GM12878 (cell line): ENCODE measurements at regions not wholly inside any gene's neighbourhood (a gene's known extent, or its start where the extent isn't known, plus 50 kb on each side); places are given as distances from the start of the nearest gene placed in this dataset.

ENCODE experiments used
- ATAC-seq: fragments of 200-7000 bp; cut with Tn5 transposase; 3 replicates; pipeline ENCODE4 v1.9.1; 2020; ENCODE audit warnings: mild to moderate bottlenecking, moderate library complexity
- BruUV-seq: library from RNA; stranded (reverse); fragments of 400-500 nt; replicated peaks from 2 replicates; lab custom pipeline; 2021; lab: Mats Ljungman, UMichigan
- CTCF ChIA-PET: fragments of 300-600 bp; sonication (Branson Sonifier 250); formaldehyde crosslinking; extraction: SDS; loops from one replicate; lab custom pipeline; 2021; ENCODE audit warnings: inconsistent platforms; lab: Yijun Ruan, JAX
- POLR2A ChIA-PET: fragments of 350-600 bp; formaldehyde crosslinking; extraction: SDS; loops from one replicate; lab custom pipeline; 2021; ENCODE audit warnings: inconsistent platforms; lab: Charles Lee
- RAD21 ChIA-PET: fragments of 300-600 bp; sonication (Branson Sonifier 250); formaldehyde crosslinking; loops from one replicate; lab custom pipeline; 2023; ENCODE audit warnings: antibody characterized with exemption; ENCODE audit not compliant: unreplicated experiment; lab: Charles Lee
- SMC1A ChIA-PET: fragments of 300-600 bp; sonication (Branson Sonifier 250); formaldehyde crosslinking; loops from one replicate; lab custom pipeline; 2023; ENCODE audit not compliant: unreplicated experiment, uncharacterized antibody; lab: Charles Lee
- DNase-seq: peaks from one replicate; pipeline ENCODE4 v3.0.0-alpha.2; 2011; ENCODE audit warnings: low read depth, low spot score
- FAIRE-seq: peaks from 3 replicates; lab custom pipeline; 2011; peaks lifted over from hg19 to GRCh38; lab: Jason Lieb, UNC
- H2AFZ ChIP-seq: 2 replicates; pipeline ENCODE4 v1.6.0; 2011; ENCODE audit warnings: low read depth, low read length, control low read depth; ENCODE audit not compliant: control insufficient read depth
- H3K27ac ChIP-seq: 2 replicates; pipeline ENCODE4 v1.5.1; 2011; ENCODE audit warnings: control low read depth; ENCODE audit not compliant: control insufficient read depth, insufficient read depth
- H3K27me3 ChIP-seq, 2 experiments: replicated peaks in 1 of 2; 2 replicates each; pipeline versions ENCODE4 v1.6.0 to v1.6.1; 2011; ENCODE audit warnings: low read length in 1 of 2; ENCODE audit not compliant: control insufficient read depth in 2 of 2, insufficient read depth in 2 of 2
- H3K36me3 ChIP-seq, 2 experiments: 2 replicates each; pipeline ENCODE4 v1.5.1; 2011; ENCODE audit warnings: low read length in 1 of 2; ENCODE audit not compliant: control insufficient read depth in 2 of 2, insufficient read depth in 2 of 2
- H3K4me1 ChIP-seq: 2 replicates; pipeline ENCODE4 v1.6.1; 2011; ENCODE audit warnings: mild to moderate bottlenecking, low read length, moderate library complexity, mixed read lengths; ENCODE audit not compliant: control insufficient read depth, insufficient read depth
- H3K4me2 ChIP-seq: 2 replicates; pipeline ENCODE4 v1.6.0; 2011; ENCODE audit warnings: control low read depth; ENCODE audit not compliant: control insufficient read depth, insufficient read depth
- H3K4me3 ChIP-seq: fragments of 200-600 bp; sonication (generic); 2 replicates; pipeline ENCODE4 v1.5.1; 2016
- H3K79me2 ChIP-seq: 2 replicates; pipeline ENCODE4 v1.6.0; 2011; ENCODE audit warnings: low read length; ENCODE audit not compliant: control insufficient read depth, insufficient read depth
- H3K9ac ChIP-seq: 2 replicates; pipeline ENCODE4 v1.8.0; 2011; ENCODE audit warnings: low read length, control low read depth, mixed read lengths; ENCODE audit not compliant: control insufficient read depth, insufficient read depth
- H3K9me3 ChIP-seq: replicated peaks from 3 replicates; pipeline ENCODE4 v1.5.1; 2011; ENCODE audit warnings: mild to moderate bottlenecking, low read length; ENCODE audit not compliant: control insufficient read depth, insufficient read depth
- H4K20me1 ChIP-seq: 2 replicates; pipeline ENCODE4 v1.6.0; 2011; ENCODE audit not compliant: control insufficient read depth, insufficient read depth
- CBX3 ChIP-seq: fragments of 200-600 bp; sonication (generic); IDR thresholded peaks from 2 replicates; pipeline ENCODE4 v1.6.1; 2016; ENCODE audit warnings: low read depth, borderline replicate concordance
- EZH2 ChIP-seq: IDR thresholded peaks from 2 replicates; pipeline ENCODE4 v1.6.1; 2012; ENCODE audit warnings: low read depth, mild to moderate bottlenecking, control low read depth, inconsistent platforms, low read length, borderline replicate concordance; ENCODE audit not compliant: control insufficient read depth
- GATAD2B ChIP-seq: fragments of 450-650 bp; conservative IDR thresholded peaks from 2 replicates; pipeline ENCODE4 v1.6.1; 2017; ENCODE audit warnings: low read depth, mild to moderate bottlenecking, moderate library complexity
- IKZF2 ChIP-seq, 2 experiments: fragments of 450-650 bp; IDR thresholded peaks; 2 replicates each; pipeline ENCODE4 v1.6.1; 2017; ENCODE audit warnings: mild to moderate bottlenecking in 2 of 2, moderate library complexity in 2 of 2
- JUNB ChIP-seq: IDR thresholded peaks from 2 replicates; pipeline ENCODE4 v1.6.1; 2016; ENCODE audit warnings: antibody characterized with exemption, mild to moderate bottlenecking
- MEF2B ChIP-seq: fragments of 450-650 bp; IDR thresholded peaks from 2 replicates; pipeline ENCODE4 v1.6.1; 2018; ENCODE audit warnings: mild to moderate bottlenecking, moderate library complexity; ENCODE audit not compliant: partially characterized antibody, poor library complexity, severe bottlenecking
- POU2F2 ChIP-seq: IDR thresholded peaks from 3 replicates; pipeline ENCODE4 v1.6.1; 2011; ENCODE audit warnings: low read depth, mild to moderate bottlenecking, low read length, borderline replicate concordance
- RUNX3 ChIP-seq: IDR thresholded peaks from 2 replicates; pipeline ENCODE4 v1.6.1; 2012; ENCODE audit warnings: low read length, inconsistent platforms
- SMARCA5 ChIP-seq: fragments of 450-650 bp; IDR thresholded peaks from 2 replicates; pipeline ENCODE4 v1.6.1; 2017; ENCODE audit warnings: mild to moderate bottlenecking
- SMC3 ChIP-seq: IDR thresholded peaks from 2 replicates; pipeline ENCODE4 v1.6.1; 2011; ENCODE audit warnings: low read length, improper control_type of control experiment, borderline replicate concordance
- TCF3 ChIP-seq: IDR thresholded peaks from 2 replicates; pipeline ENCODE4 v1.6.1; 2012; ENCODE audit warnings: low read depth, mild to moderate bottlenecking, low read length, borderline replicate concordance; ENCODE audit not compliant: insufficient read depth
- WGBS: methylation state at CpG from one replicate; pipeline ENCODE4 v1.1.6; 2016; ENCODE audit warnings: low lambda C conversion rate; ENCODE audit not compliant: insufficient replicate concordance, insufficient coverage; ENCODE audit errors: missing lambda C conversion rate; 5-methylcytosine and 5-hydroxymethylcytosine counted together
- in situ Hi-C: fragments of 300-500 bp; cut with MboI; formaldehyde crosslinking; loops from 9 replicates; pipeline ENCODE4 v1.14.3; 2018; ENCODE audit warnings: mixed read lengths
- intact Hi-C: fragments of 100-400 bp; cut with micrococcal nuclease; formaldehyde crosslinking; loops from one replicate; pipeline ENCODE4 v1.14.2; 2022; ENCODE audit not compliant: unreplicated experiment
- TF ChIP-seq, protein P1 (sequence below): fragments of 450-650 bp; IDR thresholded peaks from 2 replicates; pipeline ENCODE4 v1.6.1; 2016; ENCODE audit warnings: mild to moderate bottlenecking
- TF ChIP-seq, protein P2 (sequence below): fragments of 450-650 bp; IDR thresholded peaks from 2 replicates; pipeline ENCODE4 v1.6.1; 2016; ENCODE audit warnings: mild to moderate bottlenecking

- Histone ChIP-seq H3K4me2 (no peak overlapping the region), H3K4me3 (no peak overlapping the region), H3K9me3 (no peaks in the 10 kb centered on the region; the same call in 2 of the 3 replicates), H3K9ac (no peak overlapping the region), H3K27me3 (no peaks in the 10 kb centered on the region), H3K79me2 (no peaks in the 10 kb centered on the region), H3K27ac (no peak overlapping the region), H4K20me1 (no peaks in the 10 kb centered on the region), H3K4me1 (no peaks in the 10 kb centered on the region), H2AFZ (no peak overlapping the region), H3K36me3 (no peaks in the 10 kb centered on the region)
- CTCF ChIA-PET: no interaction called here
- no peak for DNase-seq
- 5% methylated on average over 1 of the region's 1 CpG for WGBS
- RAD21 ChIA-PET: no interaction called here
- ATAC-seq: no peak
- SMC1A ChIA-PET: no interaction called here
- BruUV-seq: no TSS peak
- POLR2A ChIA-PET: no interaction called here
- in situ Hi-C loops (no loop called here), intact Hi-C loops (no loop called here)
- FAIRE-seq: no peak
- TF ChIP-seq EZH2: no peak
- no peak for TF ChIP-seq SMARCA5
- TF ChIP-seq, protein P1, sequence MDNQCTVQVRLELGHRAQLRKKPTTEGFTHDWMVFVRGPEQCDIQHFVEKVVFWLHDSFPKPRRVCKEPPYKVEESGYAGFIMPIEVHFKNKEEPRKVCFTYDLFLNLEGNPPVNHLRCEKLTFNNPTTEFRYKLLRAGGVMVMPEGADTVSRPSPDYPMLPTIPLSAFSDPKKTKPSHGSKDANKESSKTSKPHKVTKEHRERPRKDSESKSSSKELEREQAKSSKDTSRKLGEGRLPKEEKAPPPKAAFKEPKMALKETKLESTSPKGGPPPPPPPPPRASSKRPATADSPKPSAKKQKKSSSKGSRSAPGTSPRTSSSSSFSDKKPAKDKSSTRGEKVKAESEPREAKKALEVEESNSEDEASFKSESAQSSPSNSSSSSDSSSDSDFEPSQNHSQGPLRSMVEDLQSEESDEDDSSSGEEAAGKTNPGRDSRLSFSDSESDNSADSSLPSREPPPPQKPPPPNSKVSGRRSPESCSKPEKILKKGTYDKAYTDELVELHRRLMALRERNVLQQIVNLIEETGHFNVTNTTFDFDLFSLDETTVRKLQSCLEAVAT: no peak
Observed at GRCh38 chr13:36553491-36553890, 120.3 kb upstream of the SERTM1 start.

DNA sequence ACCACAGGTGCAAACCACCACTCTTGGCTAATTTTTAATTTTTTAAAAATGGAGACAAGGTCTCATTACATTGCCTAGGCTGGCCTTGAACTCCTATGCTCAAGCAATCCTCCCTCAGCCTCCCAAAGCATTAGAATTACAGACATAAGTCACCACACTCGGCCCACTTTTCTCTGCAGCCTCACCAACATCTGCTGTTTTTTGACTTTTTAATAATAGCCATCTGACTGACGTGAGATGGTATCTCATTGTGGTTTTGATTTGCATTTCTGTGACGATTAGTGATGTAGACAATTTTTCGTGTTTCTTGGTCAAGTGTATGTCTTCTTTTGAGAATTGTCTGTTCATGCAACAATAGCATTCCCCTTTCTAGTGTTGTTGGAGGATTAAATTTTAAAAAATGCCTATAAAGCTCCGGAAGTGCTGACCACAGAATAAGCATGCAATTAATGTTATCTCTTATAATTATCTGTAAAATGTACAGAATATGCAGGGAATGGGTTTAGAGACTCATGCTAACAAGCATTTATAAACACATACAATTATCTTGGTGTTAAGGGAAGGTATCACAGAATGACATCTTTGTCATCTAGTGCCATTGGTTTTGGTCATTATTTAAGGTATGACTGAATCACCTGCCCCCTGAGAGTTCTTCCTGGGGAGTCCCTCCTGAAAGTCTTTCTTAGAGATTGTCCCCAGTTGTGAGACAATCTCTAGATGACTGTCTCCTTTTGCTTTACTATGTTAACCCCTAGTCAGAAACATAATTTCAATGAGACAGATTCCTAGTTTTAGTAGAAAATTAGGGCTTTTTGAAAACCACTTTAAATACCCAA, 118.5 kb upstream of the SERTM1 start:
- Histone ChIP-seq H3K27me3 (no peaks in the 10 kb centered on the region), H3K9me3 (no peaks in the 10 kb centered on the region), H4K20me1 (no peaks in the 10 kb centered on the region), H3K9ac (no peak overlapping the region), H3K79me2 (no peaks in the 10 kb centered on the region), H3K36me3 (no peaks in the 10 kb centered on the region), H3K4me1 (no peaks in the 10 kb centered on the region), H3K4me3 (no peak overlapping the region), H2AFZ (no peak overlapping the region), H3K4me2 (no peak overlapping the region), H3K27ac (no peak overlapping the region)
- ATAC-seq: peak; percentile 68
- in situ Hi-C loops (no loop called here), intact Hi-C loops (no loop called here)
- DNase-seq: peak; percentile 1
- no TSS peak for BruUV-seq
- under 1% methylated on average over 5 of the region's 5 CpGs for WGBS
- no peak for TF ChIP-seq CBX3
- TF ChIP-seq IKZF2 (IDR thresholded peaks at IDR 0.05): no peak
- TF ChIP-seq POU2F2: no peak
- no peak for TF ChIP-seq SMC3
- TF ChIP-seq MEF2B: peak; percentile 26
- no peak for TF ChIP-seq TCF3
- TF ChIP-seq RUNX3: no peak
- peak; percentile 31; the same call in 1 of the 2 replicates for TF ChIP-seq JUNB
- TF ChIP-seq GATAD2B: no peak
- TF ChIP-seq, protein P2, sequence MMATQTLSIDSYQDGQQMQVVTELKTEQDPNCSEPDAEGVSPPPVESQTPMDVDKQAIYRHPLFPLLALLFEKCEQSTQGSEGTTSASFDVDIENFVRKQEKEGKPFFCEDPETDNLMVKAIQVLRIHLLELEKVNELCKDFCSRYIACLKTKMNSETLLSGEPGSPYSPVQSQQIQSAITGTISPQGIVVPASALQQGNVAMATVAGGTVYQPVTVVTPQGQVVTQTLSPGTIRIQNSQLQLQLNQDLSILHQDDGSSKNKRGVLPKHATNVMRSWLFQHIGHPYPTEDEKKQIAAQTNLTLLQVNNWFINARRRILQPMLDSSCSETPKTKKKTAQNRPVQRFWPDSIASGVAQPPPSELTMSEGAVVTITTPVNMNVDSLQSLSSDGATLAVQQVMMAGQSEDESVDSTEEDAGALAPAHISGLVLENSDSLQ: peak; percentile 14; the same call in 1 of the 2 replicates
- SMC1A ChIA-PET: no interaction called here
- FAIRE-seq: no peak
- RAD21 ChIA-PET: no interaction called here
- POLR2A ChIA-PET: no interaction called here
- CTCF ChIA-PET: no interaction called here
